ENCODE measurements at regions not wholly inside any gene's neighbourhood (a gene's known extent, or its start where the extent isn't known, plus 50 kb on each side); places are given as distances from the start of the nearest gene placed in this dataset.

GRCh38 chr4:23235628-23236390, 543.1 kb downstream of the GBA3 start:
- no peaks in the 10 kb centered on the region for H3K36me3 ChIP-seq (ENCODE audit: control insufficient read depth, insufficient read depth, low read length)
- no CpG with 5 or more reads among the region's 5 CpGs for WGBS (ENCODE audit: insufficient coverage, insufficient read length)
- H3K27ac ChIP-seq (ENCODE audit: low read length) = no peak overlapping the region
- no peaks in the 10 kb centered on the region for H3K9me3 ChIP-seq (ENCODE audit: control insufficient read depth, insufficient read depth, low read length)
- H3K4me1 ChIP-seq (ENCODE audit: control insufficient read depth, insufficient read depth, low read length) = peaks cover 8% of the 10 kb centered on the region; the same call in 1 of the 2 replicates
- peak; percentile 9 for DNase-seq (ENCODE audit: low read depth, low spot score)
- H3K27me3 ChIP-seq (ENCODE audit: control insufficient read depth, insufficient read depth, low read length) = no peaks in the 10 kb centered on the region
- H3K4me3 ChIP-seq (ENCODE audit: low read length) = no peak overlapping the region

GRCh38 chr4:23234716-23235115, 542.0 kb downstream of the GBA3 start:
- Histone ChIP-seq H3K9me3 (ENCODE audit: control insufficient read depth, insufficient read depth, low read length) (no peaks in the 10 kb centered on the region), H3K4me3 (ENCODE audit: low read length) (no peak overlapping the region), H3K27me3 (ENCODE audit: control insufficient read depth, insufficient read depth, low read length) (no peaks in the 10 kb centered on the region), H3K36me3 (ENCODE audit: control insufficient read depth, insufficient read depth, low read length) (no peaks in the 10 kb centered on the region), H3K4me1 (ENCODE audit: control insufficient read depth, insufficient read depth, low read length) (peaks cover 8% of the 10 kb centered on the region; the same call in 1 of the 2 replicates), H3K27ac (ENCODE audit: low read length) (no peak overlapping the region)
- no peak for DNase-seq (ENCODE audit: low read depth, low spot score)
- no CpG with 5 or more reads among the region's 4 CpGs for WGBS (ENCODE audit: insufficient coverage, insufficient read length)

- WGBS (ENCODE audit: insufficient coverage, insufficient read length) = no CpG with 5 or more reads among the region's 2 CpGs
- no peak overlapping the region for H3K27ac ChIP-seq (ENCODE audit: low read length)
- peak; percentile 25 for DNase-seq (ENCODE audit: low read depth, low spot score)
- no peak overlapping the region for H3K4me3 ChIP-seq (ENCODE audit: low read length)
- H3K36me3 ChIP-seq (ENCODE audit: control insufficient read depth, insufficient read depth, low read length) = no peaks in the 10 kb centered on the region
- H3K9me3 ChIP-seq (ENCODE audit: control insufficient read depth, insufficient read depth, low read length) = no peaks in the 10 kb centered on the region
- H3K27me3 ChIP-seq (ENCODE audit: control insufficient read depth, insufficient read depth, low read length) = no peaks in the 10 kb centered on the region
- peaks cover 8% of the 10 kb centered on the region; the same call in 1 of the 2 replicates for H3K4me1 ChIP-seq (ENCODE audit: control insufficient read depth, insufficient read depth, low read length)
These were observed 541.3 kb downstream of the GBA3 start for GRCh38 chr4:23234018-23234417.

GRCh38 chr4:23233596-23233995, 540.9 kb downstream of the GBA3 start:
- no CpG with 5 or more reads among the region's 1 CpG for WGBS (ENCODE audit: insufficient coverage, insufficient read length)
- no peaks in the 10 kb centered on the region for H3K9me3 ChIP-seq (ENCODE audit: control insufficient read depth, insufficient read depth, low read length)
- H3K27ac ChIP-seq (ENCODE audit: low read length) = no peak overlapping the region
- H3K4me3 ChIP-seq (ENCODE audit: low read length) = no peak overlapping the region
- no peak for DNase-seq (ENCODE audit: low read depth, low spot score)
- H3K4me1 ChIP-seq (ENCODE audit: control insufficient read depth, insufficient read depth, low read length) = peaks cover 8% of the 10 kb centered on the region; the same call in 1 of the 2 replicates
- H3K36me3 ChIP-seq (ENCODE audit: control insufficient read depth, insufficient read depth, low read length) = no peaks in the 10 kb centered on the region
- no peaks in the 10 kb centered on the region for H3K27me3 ChIP-seq (ENCODE audit: control insufficient read depth, insufficient read depth, low read length)

GRCh38 chr4:23232987-23233386, 540.2 kb downstream of the GBA3 start:
- Histone ChIP-seq H3K9me3 (ENCODE audit: control insufficient read depth, insufficient read depth, low read length) (no peaks in the 10 kb centered on the region), H3K36me3 (ENCODE audit: control insufficient read depth, insufficient read depth, low read length) (no peaks in the 10 kb centered on the region), H3K27me3 (ENCODE audit: control insufficient read depth, insufficient read depth, low read length) (no peaks in the 10 kb centered on the region), H3K4me3 (ENCODE audit: low read length) (no peak overlapping the region), H3K4me1 (ENCODE audit: control insufficient read depth, insufficient read depth, low read length) (peaks cover 8% of the 10 kb centered on the region; the same call in 1 of the 2 replicates), H3K27ac (ENCODE audit: low read length) (no peak overlapping the region)
- DNase-seq (ENCODE audit: low read depth, low spot score) = no peak
- no CpG with 5 or more reads among the region's 2 CpGs for WGBS (ENCODE audit: insufficient coverage, insufficient read length)

GRCh38 chr4:23225564-23225963, 532.8 kb downstream of the GBA3 start:
- no peaks in the 10 kb centered on the region for H3K27me3 ChIP-seq (ENCODE audit: control insufficient read depth, insufficient read depth, low read length)
- no peaks in the 10 kb centered on the region for H3K9me3 ChIP-seq (ENCODE audit: control insufficient read depth, insufficient read depth, low read length)
- H3K27ac ChIP-seq (ENCODE audit: low read length) = no peak overlapping the region
- no CpG with 5 or more reads among the region's 1 CpG for WGBS (ENCODE audit: insufficient coverage, insufficient read length)
- H3K36me3 ChIP-seq (ENCODE audit: control insufficient read depth, insufficient read depth, low read length) = no peaks in the 10 kb centered on the region
- H3K4me3 ChIP-seq (ENCODE audit: low read length) = no peak overlapping the region
- H3K4me1 ChIP-seq (ENCODE audit: control insufficient read depth, insufficient read depth, low read length) = no peaks in the 10 kb centered on the region
- DNase-seq (ENCODE audit: low read depth, low spot score) = no peak

GRCh38 chr4:23224684-23225420, 532.1 kb downstream of the GBA3 start:
- Histone ChIP-seq H3K27me3 (ENCODE audit: control insufficient read depth, insufficient read depth, low read length) (no peaks in the 10 kb centered on the region), H3K36me3 (ENCODE audit: control insufficient read depth, insufficient read depth, low read length) (no peaks in the 10 kb centered on the region), H3K4me1 (ENCODE audit: control insufficient read depth, insufficient read depth, low read length) (no peaks in the 10 kb centered on the region), H3K27ac (ENCODE audit: low read length) (no peak overlapping the region), H3K4me3 (ENCODE audit: low read length) (no peak overlapping the region), H3K9me3 (ENCODE audit: control insufficient read depth, insufficient read depth, low read length) (no peaks in the 10 kb centered on the region)
- 100% methylated on average over 2 of the region's 4 CpGs for WGBS (ENCODE audit: insufficient coverage, insufficient read length)
- no peak for DNase-seq (ENCODE audit: low read depth, low spot score)

- H3K27ac ChIP-seq (ENCODE audit: low read length) = no peak overlapping the region
- no peak overlapping the region for H3K4me3 ChIP-seq (ENCODE audit: low read length)
- no peaks in the 10 kb centered on the region for H3K9me3 ChIP-seq (ENCODE audit: control insufficient read depth, insufficient read depth, low read length)
- no peaks in the 10 kb centered on the region for H3K27me3 ChIP-seq (ENCODE audit: control insufficient read depth, insufficient read depth, low read length)
- H3K4me1 ChIP-seq (ENCODE audit: control insufficient read depth, insufficient read depth, low read length) = no peaks in the 10 kb centered on the region
- no peaks in the 10 kb centered on the region for H3K36me3 ChIP-seq (ENCODE audit: control insufficient read depth, insufficient read depth, low read length)
- no peak for DNase-seq (ENCODE audit: low read depth, low spot score)
- no CpG with 5 or more reads among the region's 2 CpGs for WGBS (ENCODE audit: insufficient coverage, insufficient read length)
These were observed 528.2 kb downstream of the GBA3 start for GRCh38 chr4:23220911-23221310.

GRCh38 chr4:23219779-23220408, 527.2 kb downstream of the GBA3 start:
- no CpG with 5 or more reads among the region's 3 CpGs for WGBS (ENCODE audit: insufficient coverage, insufficient read length)
- no peak overlapping the region for H3K27ac ChIP-seq (ENCODE audit: low read length)
- no peak for DNase-seq (ENCODE audit: low read depth, low spot score)

GRCh38 chr4:23213198-23213597, 520.5 kb downstream of the GBA3 start:
- WGBS (ENCODE audit: insufficient coverage, insufficient read length) = no CpG with 5 or more reads among the region's 2 CpGs
- Histone ChIP-seq H3K9me3 (ENCODE audit: control insufficient read depth, insufficient read depth, low read length) (no peaks in the 10 kb centered on the region), H3K4me1 (ENCODE audit: control insufficient read depth, insufficient read depth, low read length) (no peaks in the 10 kb centered on the region)

More at GRCh38 chr4:23219779-23220408, 527.2 kb downstream of the GBA3 start:
- H3K4me3 ChIP-seq (ENCODE audit: low read length) = no peak overlapping the region
- no peaks in the 10 kb centered on the region for H3K36me3 ChIP-seq (ENCODE audit: control insufficient read depth, insufficient read depth, low read length)
- H3K27me3 ChIP-seq (ENCODE audit: control insufficient read depth, insufficient read depth, low read length) = no peaks in the 10 kb centered on the region
- H3K4me1 ChIP-seq (ENCODE audit: control insufficient read depth, insufficient read depth, low read length) = no peaks in the 10 kb centered on the region
- no peaks in the 10 kb centered on the region for H3K9me3 ChIP-seq (ENCODE audit: control insufficient read depth, insufficient read depth, low read length)

More at GRCh38 chr4:23213198-23213597, 520.5 kb downstream of the GBA3 start:
- Histone ChIP-seq H3K4me3 (ENCODE audit: low read length) (no peak overlapping the region), H3K36me3 (ENCODE audit: control insufficient read depth, insufficient read depth, low read length) (no peaks in the 10 kb centered on the region), H3K27me3 (ENCODE audit: control insufficient read depth, insufficient read depth, low read length) (no peaks in the 10 kb centered on the region), H3K27ac (ENCODE audit: low read length) (no peak overlapping the region)
- DNase-seq (ENCODE audit: low read depth, low spot score) = no peak

All from iPS DF 6.9 (cell line).